GM12865 (cell line): ENCODE measurements at regions not wholly inside any gene's neighbourhood (a gene's known extent, or its start where the extent isn't known, plus 50 kb on each side); places are given as distances from the start of the nearest gene placed in this dataset.

Experiments used
- DNase-seq: peaks from one replicate; pipeline ENCODE4 v3.0.0; 2010; ENCODE audit warnings: low read depth
- H3K4me3 ChIP-seq: 2 replicates; pipeline ENCODE4 v1.5.1; 2011; ENCODE audit warnings: mild to moderate bottlenecking, low read depth, low read length, control low read depth
- CTCF ChIP-seq: IDR thresholded peaks from 2 replicates; pipeline ENCODE4 v1.5.1; 2011; ENCODE audit warnings: low read length, control low read depth, low read depth, inconsistent platforms; ENCODE audit not compliant: insufficient read depth; ENCODE audit errors: missing control alignments

GRCh38 chr2:81355436-81355835 lies 1050.9 kb upstream of the LRRTM1 start:
- no peak for DNase-seq
- H3K4me3 ChIP-seq: no peak overlapping the region
- no peak for TF ChIP-seq CTCF

DNA sequence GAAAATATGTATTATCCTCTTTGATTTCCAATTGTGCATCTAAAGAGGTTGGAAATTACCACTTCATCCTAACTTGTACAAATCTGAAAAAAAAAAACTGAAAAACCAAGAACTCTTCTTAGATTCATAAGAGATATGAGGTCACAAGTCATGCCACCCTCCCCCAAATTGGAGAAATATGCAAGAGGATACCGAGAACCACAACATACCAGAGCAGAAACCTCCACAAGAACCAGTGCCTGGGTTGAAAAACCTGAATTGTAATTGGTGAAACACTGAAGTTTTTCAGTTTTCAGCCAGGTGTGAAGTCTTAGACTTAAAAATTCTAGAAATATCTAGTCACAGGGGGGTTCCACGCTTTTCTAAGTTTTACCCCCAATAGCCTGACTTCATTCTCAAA lies 1029.5 kb upstream of the LRRTM1 start:
- DNase-seq: no peak
- no peak overlapping the region for H3K4me3 ChIP-seq
- TF ChIP-seq CTCF: no peak

- DNase-seq: no peak
- no peak for TF ChIP-seq CTCF
Measured at GRCh38 chr2:81328968-81329367, 1024.4 kb upstream of the LRRTM1 start.

DNA sequence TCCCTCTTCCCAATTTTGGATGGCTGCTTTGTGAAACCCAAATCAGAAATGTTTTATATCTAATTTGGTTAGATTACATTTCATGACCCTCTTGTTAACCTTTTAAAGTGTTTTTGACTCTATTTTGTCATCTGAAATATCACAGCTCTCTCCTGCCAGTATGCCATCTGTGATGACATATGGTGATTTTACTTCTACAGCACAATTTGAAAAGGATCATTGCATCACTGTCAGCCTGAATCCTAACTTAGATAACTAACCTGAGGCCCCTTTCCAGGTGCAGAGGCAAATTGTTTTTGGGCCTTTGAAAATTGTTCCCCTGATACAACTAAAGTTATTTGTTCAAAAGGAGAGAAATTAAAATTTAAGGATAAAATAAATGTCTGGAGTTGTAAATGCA lies 1023.4 kb upstream of the LRRTM1 start:
- no peak for TF ChIP-seq CTCF
- no peak for DNase-seq
- no peak overlapping the region for H3K4me3 ChIP-seq

More at GRCh38 chr2:81328968-81329367, 1024.4 kb upstream of the LRRTM1 start:
- no peak overlapping the region for H3K4me3 ChIP-seq

- TF ChIP-seq CTCF: no peak
- H3K4me3 ChIP-seq: no peak overlapping the region
- peak; percentile 2 for DNase-seq
Measured at GRCh38 chr2:81324046-81324445, 1019.5 kb upstream of the LRRTM1 start.

DNA sequence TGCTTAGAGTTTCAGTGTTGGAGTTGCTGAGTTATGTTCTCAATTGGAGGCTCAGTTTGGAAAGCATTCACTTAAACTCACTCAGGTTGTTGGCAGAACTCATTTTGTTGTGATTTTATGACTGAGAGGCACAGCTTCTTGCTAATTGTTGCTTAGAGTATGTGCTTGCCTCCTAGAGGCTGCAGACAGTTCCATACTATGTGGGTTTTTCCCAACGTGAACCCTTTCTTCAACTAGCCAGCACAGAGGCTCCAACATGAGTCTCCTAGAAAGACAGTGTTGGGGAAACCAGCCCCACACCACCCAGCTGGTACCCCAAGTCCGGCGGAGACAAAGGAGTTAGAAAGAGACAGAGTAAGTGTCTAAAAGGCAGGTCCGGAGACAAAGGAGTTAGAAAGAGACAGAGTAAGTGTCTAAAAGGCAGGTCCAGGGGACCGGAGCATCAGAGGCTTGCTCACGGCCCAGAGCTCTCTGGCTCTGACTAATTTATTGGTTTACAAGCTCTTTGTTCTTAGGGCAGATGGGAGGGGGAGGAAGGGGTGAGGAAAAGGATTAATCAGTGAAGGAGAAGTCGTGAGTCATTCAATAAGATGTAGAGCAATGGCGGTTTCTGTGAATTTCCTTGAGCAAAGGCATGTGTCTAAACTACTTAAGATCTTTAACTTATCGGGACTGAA lies 999.7 kb upstream of the LRRTM1 start:
- DNase-seq: no peak
- H3K4me3 ChIP-seq: no peak overlapping the region
- TF ChIP-seq CTCF: no peak

DNA sequence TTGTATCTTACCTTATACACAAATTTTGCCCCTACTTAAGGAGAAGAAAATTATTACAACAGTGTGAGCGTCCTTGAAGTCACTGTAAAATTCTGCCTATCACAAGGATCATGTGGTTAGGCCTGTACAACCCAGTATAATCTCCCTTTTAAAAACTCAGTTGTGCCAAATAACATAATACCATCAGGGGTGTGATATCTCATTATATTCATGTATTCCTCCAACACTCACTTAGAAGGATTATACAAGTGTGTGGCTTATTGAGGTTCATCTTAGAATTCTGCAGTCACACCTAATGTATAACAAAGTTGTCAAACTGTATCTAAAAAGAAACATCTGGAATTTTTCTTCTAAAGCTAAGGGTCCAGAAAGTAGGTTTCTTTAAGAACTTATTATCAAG lies 998.8 kb upstream of the LRRTM1 start:
- no peak for DNase-seq
- TF ChIP-seq CTCF: no peak
- no peak overlapping the region for H3K4me3 ChIP-seq
